GM12865 (cell line): ENCODE measurements at regions not wholly inside any gene's neighbourhood (a gene's known extent, or its start where the extent isn't known, plus 50 kb on each side); places are given as distances from the start of the nearest gene placed in this dataset.
"Not testable (repeated sequence)": the region's sequence is repeated elsewhere in the genome, so short reads cannot be mapped to it uniquely, and the experiment has no call there.

ENCODE experiments used
- DNase-seq: peaks from one replicate; pipeline ENCODE4 v3.0.0; 2010; ENCODE audit warnings: low read depth
- H3K4me3 ChIP-seq: 2 replicates; pipeline ENCODE4 v1.5.1; 2011; ENCODE audit warnings: mild to moderate bottlenecking, low read depth, low read length, control low read depth
- CTCF ChIP-seq: IDR thresholded peaks from 2 replicates; pipeline ENCODE4 v1.5.1; 2011; ENCODE audit warnings: low read length, control low read depth, low read depth, inconsistent platforms; ENCODE audit not compliant: insufficient read depth; ENCODE audit errors: missing control alignments

- TF ChIP-seq CTCF = no peak
Measured at GRCh38 chr2:180876506-180876905, 103.9 kb upstream of the UBE2E3 start.

DNA sequence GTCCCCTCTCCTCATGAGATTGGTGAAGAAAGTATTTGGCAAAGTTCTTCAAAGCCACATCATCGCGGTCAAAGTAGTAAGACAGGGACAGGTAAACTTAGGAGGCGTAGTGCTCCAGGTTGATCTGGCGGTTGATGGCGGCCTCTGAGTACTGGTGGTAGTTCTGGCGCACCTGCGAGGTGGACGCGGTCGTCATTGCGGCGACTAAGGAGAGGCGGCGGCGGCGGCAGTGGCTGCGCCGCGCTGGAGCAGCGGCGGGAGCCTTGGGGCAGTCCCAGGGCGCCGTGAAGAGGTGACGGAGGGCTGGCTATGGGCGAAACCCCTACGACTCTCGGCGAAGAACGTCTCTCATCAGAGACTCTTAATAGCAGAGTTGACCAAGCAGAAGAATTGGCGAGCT lies 107.2 kb upstream of the UBE2E3 start:
- no peak overlapping the region for H3K4me3 ChIP-seq
- TF ChIP-seq CTCF = no peak
- DNase-seq = no peak

More at GRCh38 chr2:180876506-180876905, 103.9 kb upstream of the UBE2E3 start:
- DNase-seq = no peak
- H3K4me3 ChIP-seq = no peak overlapping the region

DNA sequence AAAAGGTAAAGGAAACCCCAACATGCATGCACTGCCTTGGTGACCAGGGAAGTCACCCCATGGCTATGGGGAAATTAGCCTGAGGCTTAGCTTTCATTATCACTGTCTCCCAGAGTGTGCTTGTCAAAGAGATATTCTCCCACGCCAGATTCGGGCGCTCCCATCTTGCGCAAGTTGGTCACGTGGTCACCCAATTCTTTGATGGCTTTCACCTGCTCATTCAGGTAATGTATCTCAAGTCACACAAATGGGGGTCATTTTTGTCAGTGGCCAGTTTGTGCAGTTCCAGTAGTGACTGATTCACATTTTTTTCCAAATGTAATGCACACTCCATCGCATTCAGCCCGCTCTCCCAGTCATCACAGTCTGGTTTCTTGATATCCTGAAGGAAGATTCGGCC lies 107.6 kb upstream of the UBE2E3 start:
- not testable (repeated sequence) for DNase-seq, H3K4me3 ChIP-seq

DNA sequence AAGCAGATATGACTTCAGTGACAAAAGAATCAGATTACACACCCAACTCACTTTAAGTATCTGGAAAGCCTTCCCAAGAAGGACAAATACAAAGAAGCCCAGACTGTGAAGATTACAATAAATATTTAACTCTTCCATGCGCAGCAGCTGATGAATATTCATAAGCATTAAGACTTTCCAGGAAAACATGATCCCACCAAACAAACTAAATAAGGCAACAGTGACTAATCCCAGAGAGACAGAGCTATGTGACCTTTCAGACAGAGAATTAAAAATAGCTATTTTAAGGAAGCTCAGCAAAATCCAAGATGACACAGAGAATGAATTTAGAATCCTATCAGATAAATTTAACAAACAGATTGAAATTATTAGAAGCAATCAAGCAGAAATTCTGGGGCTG lies 108.2 kb upstream of the UBE2E3 start:
- no peak for TF ChIP-seq CTCF
- DNase-seq = no peak
- H3K4me3 ChIP-seq = no peak overlapping the region

DNA sequence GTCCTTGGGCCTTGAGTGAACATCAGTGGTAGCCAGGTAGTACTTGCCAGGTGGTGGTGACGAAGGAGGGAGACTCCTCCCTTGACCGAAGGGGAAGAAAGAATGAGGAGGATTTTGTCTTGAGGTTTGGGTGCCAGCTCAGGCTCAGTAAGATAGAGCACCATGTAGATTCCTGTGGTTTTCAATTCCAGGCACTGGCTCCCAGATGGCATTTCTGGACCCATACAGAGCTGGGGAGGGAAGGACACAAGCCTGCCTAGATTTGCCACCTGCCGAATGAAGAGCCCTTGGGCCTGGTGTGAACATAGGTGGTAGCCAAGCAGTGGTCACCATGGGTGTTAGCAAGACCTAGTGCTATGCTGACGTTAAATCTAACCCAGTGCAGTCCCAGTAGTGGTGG lies 108.8 kb upstream of the UBE2E3 start:
- DNase-seq = no peak

DNA sequence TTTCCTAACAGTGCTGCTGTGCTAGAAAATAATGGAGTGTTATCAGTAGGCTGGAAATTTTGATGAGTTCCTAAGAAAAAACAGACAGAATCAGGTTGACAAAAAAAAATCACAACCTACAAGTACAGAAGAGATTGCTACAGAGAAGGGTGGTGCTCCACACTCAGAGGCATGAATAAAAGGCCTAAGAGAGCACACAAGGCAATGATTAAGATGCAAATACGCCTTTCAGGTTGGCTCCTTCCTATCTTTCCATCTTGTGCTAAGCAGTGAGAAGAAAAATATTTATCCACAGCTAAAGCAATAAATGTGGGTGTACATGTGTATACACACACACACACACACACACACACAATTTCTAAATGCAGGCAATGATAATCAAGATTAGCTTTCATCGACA lies 130.6 kb upstream of the UBE2E3 start:
- no peak for TF ChIP-seq CTCF
- DNase-seq = no peak
- H3K4me3 ChIP-seq = no peak overlapping the region

More for the DNA sequence above, 108.8 kb upstream of the UBE2E3 start:
- H3K4me3 ChIP-seq = no peak overlapping the region
- TF ChIP-seq CTCF = no peak

DNA sequence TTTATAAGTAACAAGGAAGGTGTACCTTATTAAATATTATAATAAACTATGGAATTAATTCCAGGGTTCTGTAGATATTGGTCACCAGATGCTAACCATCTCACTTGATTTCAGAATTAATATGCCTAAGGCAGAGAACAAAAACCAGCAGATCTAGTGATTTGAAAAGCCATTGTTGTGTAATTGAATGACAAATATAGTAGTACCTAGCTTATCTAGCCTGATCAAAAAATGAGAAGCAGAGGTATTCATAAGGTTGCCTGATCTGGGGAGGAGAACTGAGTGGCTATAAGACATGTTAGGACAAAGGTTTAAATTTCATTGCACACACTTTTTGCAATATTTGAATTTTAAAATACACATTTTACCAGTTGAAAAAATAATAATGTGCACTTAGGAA lies 132.0 kb upstream of the UBE2E3 start:
- TF ChIP-seq CTCF = no peak

More for the DNA sequence above, 132.0 kb upstream of the UBE2E3 start:
- no peak for DNase-seq
- no peak overlapping the region for H3K4me3 ChIP-seq
